ENCODE measurements at regions not wholly inside any gene's neighbourhood (a gene's known extent, or its start where the extent isn't known, plus 50 kb on each side); places are given as distances from the start of the nearest gene placed in this dataset.

- TF ChIP-seq NCOR1 (IDR thresholded peaks at IDR 0.05) (no peak), PHF20 (IDR thresholded peaks at IDR 0.05; ENCODE audit: partially characterized antibody) (no peak), ZBTB26 (CRISPR knock-in tag; IDR thresholded peaks at IDR 0.05) (no peak), ZBTB7A (IDR thresholded peaks at IDR 0.05; ENCODE audit: borderline replicate concordance, control insufficient read depth, low read depth, low read length) (no peak), HMBOX1 (IDR thresholded peaks at IDR 0.05) (no peak), REST (IDR thresholded peaks at IDR 0.05; ENCODE audit: borderline replicate concordance) (no peak), REST (CRISPR knock-in tag; IDR thresholded peaks at IDR 0.05; ENCODE audit: low read depth) (no peak), IRF2 (CRISPR knock-in tag; IDR thresholded peaks at IDR 0.05) (no peak)
These were observed 567.6 kb downstream of the KCNJ3 start for GRCh38 chr2:155266109-155266508.

Measured in K562 (cell line).